GM18498 (cell line): ENCODE measurements at regions not wholly inside any gene's neighbourhood (a gene's known extent, or its start where the extent isn't known, plus 50 kb on each side); places are given as distances from the start of the nearest gene placed in this dataset.

Experiments
- ATAC-seq: cut with Tn5 transposase; IDR thresholded peaks from one replicate; pipeline ENCODE4 v1.9.1; 2021; ENCODE audit warnings: mild to moderate bottlenecking, moderate library complexity; ENCODE audit not compliant: unreplicated experiment

GRCh38 chr11:32039149-32039548, 51.7 kb upstream of the RCN1 start:
- ATAC-seq: peak; percentile 65

- no peak for ATAC-seq
Observed at GRCh38 chr11:32034680-32035079, 56.2 kb upstream of the RCN1 start.

GRCh38 chr11:32034149-32034548, 56.7 kb upstream of the RCN1 start:
- ATAC-seq: no peak

- no peak for ATAC-seq
Observed at GRCh38 chr11:32033491-32033890, 57.4 kb upstream of the RCN1 start.

GRCh38 chr11:32033067-32033466, 57.8 kb upstream of the RCN1 start:
- peak; percentile 32 for ATAC-seq

GRCh38 chr11:32032478-32032877, 58.4 kb upstream of the RCN1 start:
- peak; percentile 42 for ATAC-seq

- no peak for ATAC-seq
Observed at GRCh38 chr11:32032052-32032451, 58.8 kb upstream of the RCN1 start.

GRCh38 chr11:32030875-32031503, 59.9 kb upstream of the RCN1 start:
- no peak for ATAC-seq

GRCh38 chr11:32029721-32030120, 61.2 kb upstream of the RCN1 start:
- no peak for ATAC-seq

- no peak for ATAC-seq
Observed at GRCh38 chr11:32028201-32028600, 62.7 kb upstream of the RCN1 start.

- ATAC-seq: no peak
Observed at GRCh38 chr11:32026766-32027165, 64.1 kb upstream of the RCN1 start.

GRCh38 chr11:32024948-32025347, 65.9 kb upstream of the RCN1 start:
- no peak for ATAC-seq

GRCh38 chr11:32023370-32024305, 67.2 kb upstream of the RCN1 start:
- no peak for ATAC-seq

GRCh38 chr11:32018672-32019071, 72.2 kb upstream of the RCN1 start:
- ATAC-seq: no peak

GRCh38 chr11:32016111-32016510, 74.8 kb upstream of the RCN1 start:
- ATAC-seq: no peak

GRCh38 chr11:32015427-32015826, 75.4 kb upstream of the RCN1 start:
- ATAC-seq: no peak

GRCh38 chr11:32013603-32014002, 77.3 kb upstream of the RCN1 start:
- no peak for ATAC-seq

GRCh38 chr11:32012049-32012448, 78.8 kb upstream of the RCN1 start:
- no peak for ATAC-seq

GRCh38 chr11:32008880-32009551, 81.9 kb upstream of the RCN1 start:
- ATAC-seq: no peak

- peak; percentile 53 for ATAC-seq
Observed at GRCh38 chr11:32006799-32007388, 84.0 kb upstream of the RCN1 start.

- no peak for ATAC-seq
Observed at GRCh38 chr11:32005786-32006416, 85.0 kb upstream of the RCN1 start.
